HepG2 (cell line): ENCODE measurements at regions not wholly inside any gene's neighbourhood (a gene's known extent, or its start where the extent isn't known, plus 50 kb on each side); places are given as distances from the start of the nearest gene placed in this dataset.

ENCODE experiments used
- ATAC-seq: fragments of 200-7000 bp; cut with Tn5 transposase; 3 replicates; pipeline ENCODE4 v1.9.1; 2020; ENCODE audit warnings: mild to moderate bottlenecking, moderate library complexity
- BruUV-seq: library from RNA; stranded (reverse); fragments of 400-500 nt; replicated peaks from 2 replicates; lab custom pipeline; 2021; lab: Mats Ljungman, UMichigan
- CTCF ChIA-PET: fragments of 300-600 bp; formaldehyde crosslinking; extraction: SDS; loops from one replicate; lab custom pipeline; 2021; ENCODE audit warnings: low total read pairs, inconsistent platforms, low intra/inter-chr PET ratio; lab: Yijun Ruan, JAX
- POLR2A ChIA-PET: fragments of 350-600 bp; sonication (Branson Sonifier 250); formaldehyde crosslinking; loops from one replicate; lab custom pipeline; 2020; ENCODE audit warnings: antibody characterized with exemption, inconsistent platforms; lab: Yijun Ruan, JAX
- DNase-seq: peaks from one replicate; pipeline ENCODE4 v3.0.0-alpha.2; 2015; ENCODE audit warnings: low spot score
- FAIRE-seq: peaks from 3 replicates; lab custom pipeline; 2011; peaks lifted over from hg19 to GRCh38; lab: Jason Lieb, UNC
- H2AFZ ChIP-seq: one replicate; pipeline ENCODE4 v1.6.1; 2011; ENCODE audit warnings: low read length, inconsistent platforms
- H3K27ac ChIP-seq: fragments of 300-600 bp; 3 replicates; pipeline ENCODE4 v1.8.0; 2011; ENCODE audit warnings: mixed run types, mild to moderate bottlenecking, mixed read lengths, low read length, inconsistent platforms; ENCODE audit not compliant: insufficient read depth; ENCODE audit errors: extremely low read length
- H3K27me3 ChIP-seq, 2 experiments: fragments of 200-600 bp in 1 of 2; 2 replicates in 1 of 2; 3 replicates in 1 of 2; pipeline versions ENCODE4 v1.6.0 to v1.8.0; 2011; ENCODE audit warnings: low read length in 2 of 2, mild to moderate bottlenecking in 2 of 2, moderate library complexity in 2 of 2, inconsistent platforms in 1 of 2; ENCODE audit not compliant: insufficient read depth in 2 of 2, control insufficient read depth in 1 of 2
- H3K36me3 ChIP-seq, 2 experiments: fragments of 200-600 bp in 1 of 2; replicated peaks in 1 of 2; 2 replicates in 1 of 2; 3 replicates in 1 of 2; pipeline versions ENCODE4 v1.5.1 to v1.8.0; 2011; ENCODE audit warnings: low read length in 2 of 2, inconsistent platforms in 1 of 2; ENCODE audit not compliant: insufficient read depth in 2 of 2, control insufficient read depth in 1 of 2
- H3K4me1 ChIP-seq: 2 replicates; pipeline ENCODE4 v1.5.1; 2012; ENCODE audit warnings: low read length, inconsistent platforms; ENCODE audit not compliant: insufficient read depth
- H3K4me2 ChIP-seq: 2 replicates; pipeline ENCODE4 v1.6.0; 2011; ENCODE audit warnings: low read depth, low read length, inconsistent platforms
- H3K4me3 ChIP-seq, 3 experiments: fragments of 200-600 bp in 1 of 3; sonication (generic), shearing (Covaris generic) in 1 of 3; replicated peaks in 1 of 3; 2 replicates each; pipeline ENCODE4 v1.5.1; 2011 to 2016; ENCODE audit warnings: low read length in 3 of 3, inconsistent platforms in 2 of 3, low read depth in 2 of 3, mild to moderate bottlenecking in 2 of 3, control low read depth in 1 of 3, mixed read lengths in 1 of 3; ENCODE audit not compliant: insufficient read depth in 1 of 3
- H3K79me2 ChIP-seq: one replicate; pipeline ENCODE4 v1.6.1; 2011; ENCODE audit warnings: low read length, inconsistent platforms; ENCODE audit not compliant: insufficient read depth
- H3K9ac ChIP-seq: 2 replicates; pipeline ENCODE4 v1.6.0; 2011; ENCODE audit warnings: mild to moderate bottlenecking, low read depth, low read length, inconsistent platforms; ENCODE audit not compliant: insufficient read depth
- H3K9me3 ChIP-seq: 2 replicates; pipeline ENCODE4 v1.5.1; 2012; ENCODE audit warnings: mild to moderate bottlenecking, low read length
- H4K20me1 ChIP-seq: 2 replicates; pipeline ENCODE4 v1.6.0; 2011; ENCODE audit warnings: inconsistent platforms, mild to moderate bottlenecking, low read length, moderate library complexity; ENCODE audit not compliant: insufficient read depth
- AHR ChIP-seq: IDR thresholded peaks from 2 replicates; pipeline ENCODE4 v1.6.1; 2018; ENCODE audit warnings: missing genetic modification reagents, missing compliant biosample characterization
- FLYWCH1 ChIP-seq: sonication (generic); formaldehyde crosslinking; IDR thresholded peaks from 2 replicates; pipeline ENCODE4 v1.8.1; 2023; ENCODE audit warnings: mild to moderate bottlenecking, missing genetic modification reagents
- KAT2B ChIP-seq: fragments of 150-350 bp; IDR thresholded peaks from 2 replicates; pipeline ENCODE4 v1.6.1; 2014; ENCODE audit warnings: low read depth, low read length, borderline replicate concordance
- MEIS2 ChIP-seq: sonication (generic); formaldehyde crosslinking; IDR thresholded peaks from 2 replicates; pipeline ENCODE4 v1.9.0; 2021; ENCODE audit warnings: mild to moderate bottlenecking, missing genetic modification reagents
- PHF20 ChIP-seq: sonication (generic); formaldehyde crosslinking; IDR thresholded peaks from 2 replicates; pipeline ENCODE4 v1.5.0; 2020; ENCODE audit warnings: mild to moderate bottlenecking, missing genetic modification reagents
- SNAI1 ChIP-seq: sonication (generic); formaldehyde crosslinking; IDR thresholded peaks from 2 replicates; pipeline ENCODE4 v1.5.0; 2020; ENCODE audit warnings: mild to moderate bottlenecking, missing genetic modification reagents, borderline replicate concordance
- SOX5 ChIP-seq: IDR thresholded peaks from 2 replicates; pipeline ENCODE4 v1.6.1; 2016; ENCODE audit warnings: borderline replicate concordance
- ZNF562 ChIP-seq: sonication (generic); formaldehyde crosslinking; IDR thresholded peaks from 2 replicates; pipeline ENCODE4 v1.8.0; 2022; ENCODE audit warnings: missing genetic modification reagents, borderline replicate concordance
- ZNF577 ChIP-seq: sonication (generic); formaldehyde crosslinking; IDR thresholded peaks from 2 replicates; pipeline ENCODE4 v1.4.0; 2020; ENCODE audit warnings: mild to moderate bottlenecking, low read depth, missing genetic modification reagents, borderline replicate concordance
- ZNF816 ChIP-seq: sonication (generic); formaldehyde crosslinking; IDR thresholded peaks from 2 replicates; pipeline ENCODE4 v1.8.0; 2022; ENCODE audit warnings: missing genetic modification reagents, mild to moderate bottlenecking, borderline replicate concordance
- in situ Hi-C: cut with HindIII; loops from 2 replicates; pipeline ENCODE4 v1.10.0; 2017; ENCODE audit warnings: low pct_unique_long_range_greater_than_20kb; ENCODE audit not compliant: extremely low pct_ligation_motif_present
- intact Hi-C: fragments of 100-400 bp; cut with micrococcal nuclease; formaldehyde crosslinking; loops from one replicate; pipeline ENCODE4 v1.10.0; 2022; ENCODE audit not compliant: unreplicated experiment
- TF ChIP-seq, protein P1 (sequence below), 2 experiments: sonication (generic) in 1 of 2; formaldehyde crosslinking in 1 of 2; IDR thresholded peaks; 2 replicates each; pipeline versions ENCODE4 v1.6.1 to v1.9.0; 2014 to 2022; ENCODE audit warnings: antibody characterized with exemption in 1 of 2, borderline replicate concordance in 1 of 2, inconsistent platforms in 1 of 2, low read depth in 1 of 2, missing genetic modification reagents in 1 of 2
- TF ChIP-seq, protein P2 (sequence below): sonication (generic); formaldehyde crosslinking; IDR thresholded peaks from 2 replicates; pipeline ENCODE4 v1.4.0; 2020; ENCODE audit warnings: missing genetic modification reagents, borderline replicate concordance
- TF ChIP-seq, protein P3 (sequence below): sonication (generic); formaldehyde crosslinking; IDR thresholded peaks from 2 replicates; pipeline ENCODE4 v1.4.0; 2020; ENCODE audit warnings: mild to moderate bottlenecking, missing genetic modification reagents

DNA sequence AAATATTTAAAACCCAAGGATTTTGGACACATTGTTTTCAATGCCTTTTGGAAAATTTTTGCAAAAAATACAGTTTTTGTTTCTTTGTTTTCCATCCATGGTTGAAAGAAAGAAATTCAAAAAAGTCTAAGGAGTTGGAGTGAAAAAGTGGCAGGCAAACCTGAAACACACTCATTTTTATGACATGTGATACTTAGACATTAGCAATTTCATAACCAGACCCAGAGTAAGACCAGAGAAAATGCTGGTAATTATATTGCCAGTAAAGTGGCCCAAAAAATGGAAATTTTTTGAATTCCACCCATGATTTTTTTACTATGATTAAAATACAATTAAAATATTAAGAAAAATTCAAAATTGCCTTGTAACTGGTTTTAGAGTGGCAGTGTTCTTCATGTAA, 128.2 kb downstream of the SLC17A6 start:
- in situ Hi-C loops, result no loop called here

More for the DNA sequence above, 128.2 kb downstream of the SLC17A6 start:
- no peak for FAIRE-seq
- H3K27ac ChIP-seq, result no peak overlapping the region
- H3K4me3 ChIP-seq, result no peak overlapping the region
- ChIA-PET POLR2A (no interaction called here), CTCF (no interaction called here)
- H3K27me3 ChIP-seq, result no peaks in the 10 kb centered on the region
- no peak overlapping the region for H2AFZ ChIP-seq
- no peak for ATAC-seq
- no peaks in the 10 kb centered on the region for H3K36me3 ChIP-seq
- H3K4me2 ChIP-seq, result no peak overlapping the region
- TF ChIP-seq SNAI1 (CRISPR knock-in tag) (no peak), ZNF577 (no peak), ZNF562 (CRISPR knock-in tag) (no peak), SOX5 (CRISPR knock-in tag) (no peak), FLYWCH1 (CRISPR knock-in tag) (no peak), KAT2B (no peak), PHF20 (CRISPR knock-in tag) (no peak), ZNF816 (CRISPR knock-in tag) (no peak), AHR (CRISPR knock-in tag) (no peak), MEIS2 (CRISPR knock-in tag) (no peak)
- TF ChIP-seq, protein P1, sequence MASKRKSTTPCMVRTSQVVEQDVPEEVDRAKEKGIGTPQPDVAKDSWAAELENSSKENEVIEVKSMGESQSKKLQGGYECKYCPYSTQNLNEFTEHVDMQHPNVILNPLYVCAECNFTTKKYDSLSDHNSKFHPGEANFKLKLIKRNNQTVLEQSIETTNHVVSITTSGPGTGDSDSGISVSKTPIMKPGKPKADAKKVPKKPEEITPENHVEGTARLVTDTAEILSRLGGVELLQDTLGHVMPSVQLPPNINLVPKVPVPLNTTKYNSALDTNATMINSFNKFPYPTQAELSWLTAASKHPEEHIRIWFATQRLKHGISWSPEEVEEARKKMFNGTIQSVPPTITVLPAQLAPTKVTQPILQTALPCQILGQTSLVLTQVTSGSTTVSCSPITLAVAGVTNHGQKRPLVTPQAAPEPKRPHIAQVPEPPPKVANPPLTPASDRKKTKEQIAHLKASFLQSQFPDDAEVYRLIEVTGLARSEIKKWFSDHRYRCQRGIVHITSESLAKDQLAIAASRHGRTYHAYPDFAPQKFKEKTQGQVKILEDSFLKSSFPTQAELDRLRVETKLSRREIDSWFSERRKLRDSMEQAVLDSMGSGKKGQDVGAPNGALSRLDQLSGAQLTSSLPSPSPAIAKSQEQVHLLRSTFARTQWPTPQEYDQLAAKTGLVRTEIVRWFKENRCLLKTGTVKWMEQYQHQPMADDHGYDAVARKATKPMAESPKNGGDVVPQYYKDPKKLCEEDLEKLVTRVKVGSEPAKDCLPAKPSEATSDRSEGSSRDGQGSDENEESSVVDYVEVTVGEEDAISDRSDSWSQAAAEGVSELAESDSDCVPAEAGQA (IDR thresholded peaks at IDR 0.05; ENCODE audit: low read depth), result no peak
- TF ChIP-seq, protein P1 (CRISPR knock-in tag; IDR thresholded peaks at IDR 0.05; ENCODE audit: borderline replicate concordance), result no peak
- TF ChIP-seq, protein P2, sequence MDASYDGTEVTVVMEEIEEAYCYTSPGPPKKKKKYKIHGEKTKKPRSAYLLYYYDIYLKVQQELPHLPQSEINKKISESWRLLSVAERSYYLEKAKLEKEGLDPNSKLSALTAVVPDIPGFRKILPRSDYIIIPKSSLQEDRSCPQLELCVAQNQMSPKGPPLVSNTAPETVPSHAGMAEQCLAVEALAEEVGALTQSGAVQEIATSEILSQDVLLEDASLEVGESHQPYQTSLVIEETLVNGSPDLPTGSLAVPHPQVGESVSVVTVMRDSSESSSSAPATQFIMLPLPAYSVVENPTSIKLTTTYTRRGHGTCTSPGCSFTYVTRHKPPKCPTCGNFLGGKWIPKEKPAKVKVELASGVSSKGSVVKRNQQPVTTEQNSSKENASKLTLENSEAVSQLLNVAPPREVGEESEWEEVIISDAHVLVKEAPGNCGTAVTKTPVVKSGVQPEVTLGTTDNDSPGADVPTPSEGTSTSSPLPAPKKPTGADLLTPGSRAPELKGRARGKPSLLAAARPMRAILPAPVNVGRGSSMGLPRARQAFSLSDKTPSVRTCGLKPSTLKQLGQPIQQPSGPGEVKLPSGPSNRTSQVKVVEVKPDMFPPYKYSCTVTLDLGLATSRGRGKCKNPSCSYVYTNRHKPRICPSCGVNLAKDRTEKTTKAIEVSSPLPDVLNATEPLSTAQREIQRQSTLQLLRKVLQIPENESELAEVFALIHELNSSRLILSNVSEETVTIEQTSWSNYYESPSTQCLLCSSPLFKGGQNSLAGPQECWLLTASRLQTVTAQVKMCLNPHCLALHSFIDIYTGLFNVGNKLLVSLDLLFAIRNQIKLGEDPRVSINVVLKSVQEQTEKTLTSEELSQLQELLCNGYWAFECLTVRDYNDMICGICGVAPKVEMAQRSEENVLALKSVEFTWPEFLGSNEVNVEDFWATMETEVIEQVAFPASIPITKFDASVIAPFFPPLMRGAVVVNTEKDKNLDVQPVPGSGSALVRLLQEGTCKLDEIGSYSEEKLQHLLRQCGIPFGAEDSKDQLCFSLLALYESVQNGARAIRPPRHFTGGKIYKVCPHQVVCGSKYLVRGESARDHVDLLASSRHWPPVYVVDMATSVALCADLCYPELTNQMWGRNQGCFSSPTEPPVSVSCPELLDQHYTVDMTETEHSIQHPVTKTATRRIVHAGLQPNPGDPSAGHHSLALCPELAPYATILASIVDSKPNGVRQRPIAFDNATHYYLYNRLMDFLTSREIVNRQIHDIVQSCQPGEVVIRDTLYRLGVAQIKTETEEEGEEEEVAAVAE (CRISPR knock-in tag), result no peak
- TF ChIP-seq, protein P3, sequence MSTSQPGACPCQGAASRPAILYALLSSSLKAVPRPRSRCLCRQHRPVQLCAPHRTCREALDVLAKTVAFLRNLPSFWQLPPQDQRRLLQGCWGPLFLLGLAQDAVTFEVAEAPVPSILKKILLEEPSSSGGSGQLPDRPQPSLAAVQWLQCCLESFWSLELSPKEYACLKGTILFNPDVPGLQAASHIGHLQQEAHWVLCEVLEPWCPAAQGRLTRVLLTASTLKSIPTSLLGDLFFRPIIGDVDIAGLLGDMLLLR (CRISPR knock-in tag), result no peak
- no peaks in the 10 kb centered on the region for H3K9me3 ChIP-seq
- H4K20me1 ChIP-seq, result no peaks in the 10 kb centered on the region
- BruUV-seq, result no TSS peak
- no peak overlapping the region for H3K9ac ChIP-seq
- DNase-seq, result no peak
- H3K79me2 ChIP-seq, result no peaks in the 10 kb centered on the region
- intact Hi-C loops, result no loop called here
- H3K4me1 ChIP-seq, result no peaks in the 10 kb centered on the region
